ENCODE measurements at regions not wholly inside any gene's neighbourhood (a gene's known extent, or its start where the extent isn't known, plus 50 kb on each side); places are given as distances from the start of the nearest gene placed in this dataset.

DNA sequence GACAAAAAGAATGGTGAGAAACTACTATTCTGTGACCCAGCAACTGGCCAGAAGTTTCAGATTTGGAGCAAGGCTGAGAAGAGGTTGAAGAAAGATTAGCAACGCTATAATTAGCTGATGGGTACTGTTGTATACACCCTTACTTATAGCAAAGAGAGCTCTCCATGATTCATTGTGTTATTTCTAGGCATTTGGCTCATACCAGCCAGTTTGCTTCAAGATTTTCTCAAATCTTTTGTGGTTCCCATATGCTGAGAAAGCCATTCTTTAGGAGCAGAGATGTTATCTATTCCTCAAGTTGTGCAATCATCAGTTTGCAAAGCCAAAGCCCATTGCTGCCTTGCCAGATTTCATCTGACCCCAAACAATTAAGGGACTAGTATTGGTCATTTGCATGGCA is 179.4 kb downstream of the ETS1 start:
- no peak for DNase-seq (ENCODE audit: low spot score)

DNA sequence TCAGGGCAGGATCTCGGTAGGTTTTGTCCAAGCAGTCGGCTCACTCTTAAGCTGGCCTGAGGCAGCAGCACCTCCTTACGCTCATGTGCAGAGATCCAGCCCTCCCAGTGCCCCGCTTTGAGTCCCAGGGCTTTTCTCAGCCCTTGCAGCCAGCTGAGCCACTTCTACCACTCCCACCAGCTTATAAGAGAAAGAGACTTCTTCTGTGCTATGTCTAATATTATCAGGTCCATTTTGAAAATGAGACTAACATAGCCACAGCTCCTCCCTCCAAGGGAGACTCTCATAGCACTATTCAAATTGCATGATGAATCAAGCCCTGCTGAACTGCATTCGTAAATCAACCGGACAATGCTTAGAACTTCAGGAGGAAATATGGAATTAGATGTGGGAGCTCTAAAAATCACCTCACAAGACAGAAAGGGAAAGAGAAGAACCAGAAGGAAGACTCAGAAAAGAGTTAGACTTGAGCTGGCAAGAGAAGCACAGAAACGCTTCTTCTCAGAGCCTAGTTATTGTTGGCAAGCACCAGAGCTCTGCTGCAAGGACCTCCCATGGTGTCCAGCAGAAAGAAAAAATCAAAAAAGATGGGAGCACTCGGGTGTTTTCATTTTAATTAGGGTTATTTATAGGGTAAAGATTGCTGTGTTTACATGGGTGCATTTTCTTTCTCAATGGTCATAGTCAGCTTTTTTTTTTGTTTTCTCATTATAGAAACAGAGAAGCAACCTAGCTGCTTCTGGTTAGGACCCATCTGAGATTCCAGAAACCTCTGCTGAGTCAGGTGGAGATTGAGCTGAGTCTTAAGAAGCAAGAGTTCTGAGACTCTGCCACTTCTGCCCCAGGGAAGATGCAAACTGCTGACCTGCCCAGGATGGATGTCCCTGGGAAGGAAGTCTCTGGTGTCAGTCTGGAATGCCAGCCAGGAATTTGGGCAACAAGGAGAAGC is 181.4 kb downstream of the ETS1 start:
- DNase-seq (ENCODE audit: low spot score): no peak

DNA sequence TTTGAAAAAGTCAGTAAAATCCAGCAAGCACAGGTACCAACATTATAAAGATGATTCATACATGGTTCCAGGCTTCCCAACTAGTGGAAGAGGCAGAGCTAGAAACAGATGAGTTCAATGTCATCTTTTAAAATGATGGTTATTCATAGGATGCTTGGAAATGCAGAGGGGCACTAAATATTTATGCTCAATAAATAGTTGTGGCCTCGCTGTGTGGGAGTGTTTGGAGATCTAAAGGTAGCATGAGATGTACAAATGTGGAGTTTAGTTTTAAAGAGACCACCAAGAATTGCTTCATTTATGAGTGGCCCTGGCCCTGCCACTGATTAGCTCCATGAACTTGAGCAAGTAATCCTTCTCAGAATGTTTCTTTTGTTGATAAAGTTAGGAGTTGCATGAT is 182.2 kb downstream of the ETS1 start:
- no peak for DNase-seq (ENCODE audit: low spot score)

DNA sequence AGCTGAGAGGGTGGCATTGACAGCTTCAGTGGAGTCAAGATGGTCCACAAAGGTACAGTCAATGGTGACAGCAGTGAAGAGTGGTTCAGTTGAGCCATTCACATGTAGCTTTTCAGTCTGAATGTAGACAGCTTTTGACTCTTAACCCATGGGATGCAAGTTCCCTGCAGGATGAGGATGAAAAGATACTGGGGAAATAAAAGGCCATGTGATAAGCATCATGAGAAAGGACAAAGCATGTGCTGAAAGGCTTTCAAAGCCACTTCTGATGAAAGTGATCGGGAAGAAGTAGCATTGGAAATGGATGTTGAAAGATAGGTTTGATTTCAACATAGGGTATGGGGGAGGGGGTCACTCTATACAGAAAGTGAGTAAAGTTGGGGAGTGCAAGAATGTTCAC is 182.9 kb downstream of the ETS1 start:
- no peak for DNase-seq (ENCODE audit: low spot score)

DNA sequence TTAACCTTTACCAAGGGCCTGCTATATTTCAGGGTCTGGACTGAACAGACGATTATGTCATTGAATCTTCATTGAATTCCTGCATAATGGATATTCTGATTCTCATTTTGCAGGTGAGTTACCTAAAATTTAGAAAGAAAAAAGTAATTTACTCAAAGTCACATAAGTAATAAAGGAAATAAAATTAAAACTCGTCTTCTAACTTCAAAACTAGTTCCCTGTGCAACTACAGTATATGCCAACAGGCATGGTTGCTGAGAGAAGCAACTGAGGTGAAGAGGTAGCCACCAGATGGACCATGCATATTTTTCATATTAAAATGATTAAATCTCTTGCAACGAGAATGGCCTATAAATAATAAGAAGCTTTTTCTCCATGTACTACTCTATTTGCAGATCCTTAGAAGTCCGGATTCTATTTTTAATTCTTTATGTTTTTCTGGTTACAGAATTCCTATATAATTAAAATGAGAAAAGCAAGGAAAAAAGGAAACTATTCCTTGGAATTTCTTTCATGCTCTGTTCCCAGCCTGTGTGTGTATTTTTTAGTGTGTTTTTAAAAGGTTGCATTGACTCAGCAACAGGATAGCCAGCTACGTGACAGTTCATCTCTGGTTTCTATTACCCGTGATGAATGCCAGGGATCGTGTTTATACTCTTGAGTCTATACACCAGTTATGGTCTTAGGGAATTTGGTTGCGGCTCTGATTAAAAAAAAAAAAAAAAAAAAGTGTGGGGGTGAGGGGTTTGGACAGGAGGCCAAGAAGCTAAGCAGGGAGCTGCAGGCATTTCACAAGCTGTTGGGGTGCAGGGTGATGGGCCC is 186.8 kb downstream of the ETS1 start:
- DNase-seq (ENCODE audit: low spot score): no peak

DNA sequence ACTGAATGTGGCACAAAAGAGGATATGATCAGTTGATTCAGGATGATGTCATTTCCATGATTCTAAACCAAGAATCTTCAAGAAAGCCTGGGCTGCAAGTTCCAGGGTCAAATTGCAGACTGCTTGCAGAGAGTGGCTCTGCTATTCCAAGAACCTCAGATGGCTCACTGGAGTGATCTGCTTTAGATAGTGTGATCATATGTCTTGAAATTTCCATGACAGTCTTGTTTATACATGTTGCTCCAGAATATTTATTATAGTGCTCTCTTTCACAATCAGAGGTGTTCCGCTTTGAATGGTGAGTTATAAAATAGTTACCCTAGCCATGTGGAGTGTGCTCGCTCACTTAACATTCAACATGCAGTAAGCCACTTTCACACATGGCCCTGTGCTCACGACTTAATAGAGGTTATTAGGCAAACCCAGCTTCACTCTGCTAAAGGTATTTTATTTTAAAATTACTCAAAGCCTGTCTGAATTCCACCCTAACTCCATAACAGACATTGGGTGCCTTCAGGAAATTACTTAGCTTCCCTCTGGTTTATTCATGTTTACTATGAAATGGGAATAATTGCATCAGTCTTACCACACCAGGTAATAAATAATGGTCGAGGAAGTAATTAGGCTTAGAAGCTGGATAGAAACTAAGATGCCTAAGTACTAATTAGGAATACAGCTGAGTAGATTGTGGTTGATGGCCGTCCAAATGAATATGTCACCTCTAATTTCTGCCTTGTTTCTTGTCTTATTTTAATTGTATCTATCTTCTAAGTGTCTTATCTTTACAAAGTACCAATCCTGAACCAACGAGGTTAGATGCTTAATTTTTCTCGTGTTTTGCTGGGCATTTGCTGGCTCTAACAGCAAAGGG is 187.9 kb downstream of the ETS1 start:
- peak; percentile 36 for DNase-seq (ENCODE audit: low spot score)

DNA sequence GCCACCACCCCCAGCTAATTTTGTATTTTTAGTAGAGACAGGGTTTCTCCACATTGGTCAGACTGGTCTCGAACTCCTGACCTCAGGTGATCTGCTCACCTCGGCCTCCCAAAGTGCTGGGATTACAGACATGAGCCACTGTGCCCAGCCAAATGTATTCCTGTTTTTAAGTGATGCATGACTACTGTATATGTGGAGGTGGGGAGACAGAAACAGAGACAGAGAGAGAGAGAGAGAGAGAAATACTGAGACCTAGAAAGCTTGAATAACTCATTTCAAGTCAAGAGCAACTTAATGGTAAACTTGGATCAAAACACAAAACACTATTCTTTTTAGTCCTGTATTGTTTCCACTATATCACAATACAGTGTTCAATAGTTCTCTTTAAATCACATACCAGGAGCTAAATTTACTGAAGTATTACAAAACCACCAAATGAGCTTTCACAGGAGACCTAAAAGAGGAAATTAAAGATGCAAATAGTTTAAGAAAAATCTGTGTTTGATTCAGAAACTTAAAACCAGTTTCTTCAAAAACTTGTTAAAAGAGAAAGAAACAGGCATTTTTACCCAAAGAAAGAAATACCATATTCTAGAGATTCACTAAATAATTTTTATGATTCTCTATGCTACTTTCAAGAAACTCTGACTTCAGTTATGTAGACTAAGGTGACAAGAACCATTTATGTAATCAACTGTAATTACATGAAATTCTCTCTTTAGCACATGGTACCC is 188.7 kb downstream of the ETS1 start:
- no peak for DNase-seq (ENCODE audit: low spot score)

DNA sequence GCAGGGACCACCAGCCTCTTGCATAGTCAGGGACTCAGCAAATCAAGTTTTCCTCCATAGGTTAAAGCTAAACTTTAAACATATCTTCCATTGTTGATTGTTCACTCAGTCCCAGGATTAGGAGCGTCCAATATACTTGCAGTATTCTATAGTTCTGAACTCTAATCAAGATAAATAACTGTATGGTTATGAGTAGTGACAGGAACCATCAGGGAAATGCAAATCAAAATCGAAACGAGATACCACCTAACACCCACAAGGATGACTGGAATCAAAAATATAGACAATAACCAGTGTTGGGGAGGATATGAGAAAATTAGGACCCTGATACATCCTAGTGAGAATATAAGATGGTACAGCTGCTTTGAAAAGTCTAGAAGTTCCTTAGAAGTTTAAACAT is 190.0 kb downstream of the ETS1 start:
- DNase-seq (ENCODE audit: low spot score): no peak

DNA sequence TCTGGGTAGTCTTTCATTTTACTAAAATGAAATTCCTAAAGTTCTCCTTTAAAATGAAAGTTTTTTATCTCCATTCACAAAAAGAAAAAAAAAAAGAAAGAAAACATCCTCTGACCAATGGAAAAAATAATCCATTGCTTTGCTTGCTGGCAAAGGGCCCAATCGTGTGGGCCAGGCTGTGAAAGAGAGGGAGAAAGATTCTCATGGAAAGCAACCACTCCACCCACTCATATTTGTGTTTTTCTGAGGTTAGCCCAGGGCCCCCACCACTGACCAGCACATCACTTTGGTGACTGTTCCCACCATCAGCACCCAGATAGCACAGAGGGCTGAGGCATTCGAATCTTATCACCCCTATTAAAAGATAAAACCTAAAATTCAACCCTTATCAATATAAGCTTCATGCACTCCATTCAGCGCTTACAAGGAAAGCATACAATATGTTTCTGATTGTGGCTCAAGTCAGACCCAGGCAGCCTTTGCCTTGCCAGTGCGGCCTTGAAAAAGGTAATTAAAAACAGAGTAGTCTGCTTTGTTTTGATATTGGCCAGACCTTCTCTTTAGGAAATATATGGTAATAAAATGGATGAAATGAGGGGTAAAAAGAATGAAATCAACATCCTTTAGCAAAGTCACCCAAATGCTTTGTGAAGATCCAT is 192.8 kb downstream of the ETS1 start:
- DNase-seq (ENCODE audit: low spot score): no peak

DNA sequence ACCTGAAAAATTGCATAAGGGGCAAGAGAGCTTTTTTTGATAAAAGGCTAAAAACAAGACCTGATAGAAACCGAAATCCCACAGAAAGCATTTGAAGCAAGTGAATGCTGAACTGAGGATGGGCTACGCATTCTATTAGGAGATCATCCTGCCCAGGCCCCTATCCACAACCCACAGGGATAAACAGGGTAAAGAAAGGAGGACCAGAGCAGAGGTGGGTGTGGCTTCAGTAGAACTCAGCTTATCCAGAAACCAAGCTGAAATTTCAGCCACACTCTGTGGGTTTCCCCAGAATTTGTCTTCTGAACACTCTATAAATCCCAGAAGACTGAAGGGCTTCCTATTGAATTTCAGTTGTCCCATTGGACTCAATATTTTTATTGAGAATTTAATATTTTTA is 195.1 kb downstream of the ETS1 start:
- no peak for DNase-seq (ENCODE audit: low spot score)

DNA sequence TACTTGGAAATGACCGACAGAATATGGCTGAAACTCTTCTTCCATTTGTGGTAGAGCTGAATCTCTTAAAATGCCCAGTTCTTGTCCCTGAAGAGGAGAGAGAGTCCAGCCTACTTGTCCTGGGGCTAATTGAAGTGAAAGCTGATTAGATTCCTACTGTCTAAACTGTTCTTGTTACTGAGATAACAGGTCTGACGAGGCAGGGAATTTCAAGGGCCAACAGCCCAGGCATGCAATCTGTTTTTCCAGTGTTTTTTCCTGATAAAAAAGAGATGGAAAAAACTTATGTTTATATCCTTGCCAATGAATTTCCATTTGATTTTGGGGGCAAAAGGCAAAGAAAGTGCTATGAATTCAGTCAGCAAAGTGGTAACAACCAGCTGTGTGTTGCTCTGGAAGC is 195.5 kb downstream of the ETS1 start:
- no peak for DNase-seq (ENCODE audit: low spot score)

DNA sequence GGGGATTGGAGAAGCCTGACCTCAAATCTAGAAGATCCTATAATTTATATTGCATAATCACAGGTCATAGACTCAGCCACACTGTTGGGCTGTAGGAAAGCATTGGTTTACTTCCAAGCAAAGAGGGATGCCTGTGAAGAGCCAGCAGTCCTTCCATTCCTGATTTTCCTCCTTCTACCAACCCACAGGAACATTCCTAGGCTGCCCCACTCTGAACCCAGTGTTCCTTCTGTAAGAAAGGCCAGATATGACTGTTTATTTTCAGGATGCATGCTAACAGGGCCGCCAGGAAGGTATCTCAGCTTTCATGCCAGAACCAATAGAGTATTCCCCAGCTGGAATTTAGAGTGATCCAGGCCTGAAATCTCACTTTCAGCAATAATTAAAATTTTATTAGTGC is 197.1 kb downstream of the ETS1 start:
- no peak for DNase-seq (ENCODE audit: low spot score)

DNA sequence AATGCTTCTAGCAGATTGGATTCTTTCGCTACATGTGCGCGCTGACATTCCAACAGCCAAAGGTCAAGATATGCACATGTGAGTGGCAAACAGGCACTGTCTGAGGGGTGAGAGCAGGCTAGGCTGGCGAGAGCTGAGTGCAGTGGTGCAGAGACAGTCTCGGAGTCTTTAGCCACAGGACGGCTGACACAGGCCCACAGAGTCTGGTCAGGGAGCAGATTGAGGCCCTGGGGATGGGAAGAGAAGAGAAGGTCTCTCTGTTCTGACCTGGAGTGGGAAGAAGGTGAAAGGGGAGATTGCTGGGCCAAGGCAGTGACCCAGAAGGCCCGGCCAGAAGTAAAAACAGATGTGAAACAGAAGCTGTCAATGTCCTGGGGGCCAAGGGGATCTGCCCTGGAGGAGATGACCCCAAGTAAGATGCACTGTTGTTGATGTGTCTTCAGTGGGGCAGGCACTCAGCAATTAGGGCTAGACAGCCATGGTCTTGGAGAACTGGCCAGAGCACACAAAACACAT is 197.8 kb downstream of the ETS1 start:
- DNase-seq (ENCODE audit: low spot score): no peak

DNA sequence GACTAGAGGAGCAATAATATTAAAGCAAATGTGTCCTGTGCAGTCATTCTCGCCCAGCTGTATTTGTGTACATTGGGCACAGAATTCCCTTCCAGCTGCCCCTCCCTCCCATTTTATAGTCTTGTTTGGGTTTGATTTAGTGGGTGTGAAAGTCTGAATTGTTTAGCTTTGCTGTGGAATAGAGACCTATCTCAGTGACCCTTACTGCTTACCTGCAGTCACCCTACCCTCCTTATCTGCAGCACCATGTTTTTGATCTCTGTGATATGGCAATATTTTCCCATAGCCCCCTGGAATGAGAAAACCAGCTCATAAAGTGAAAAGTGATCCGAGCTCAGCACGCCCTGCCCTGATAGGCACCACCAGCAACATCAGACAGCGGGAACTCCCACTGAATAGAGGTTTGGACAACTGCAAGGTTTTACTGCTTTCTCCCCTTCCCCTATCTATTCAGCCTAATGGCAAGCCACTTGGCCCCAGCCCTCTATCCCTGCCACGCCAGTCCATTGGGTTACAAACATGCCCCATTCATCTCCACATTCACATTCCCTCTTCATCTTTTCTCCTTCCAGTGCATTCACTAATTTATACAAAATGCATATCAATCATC is 199.0 kb downstream of the ETS1 start:
- no peak for DNase-seq (ENCODE audit: low spot score)

DNA sequence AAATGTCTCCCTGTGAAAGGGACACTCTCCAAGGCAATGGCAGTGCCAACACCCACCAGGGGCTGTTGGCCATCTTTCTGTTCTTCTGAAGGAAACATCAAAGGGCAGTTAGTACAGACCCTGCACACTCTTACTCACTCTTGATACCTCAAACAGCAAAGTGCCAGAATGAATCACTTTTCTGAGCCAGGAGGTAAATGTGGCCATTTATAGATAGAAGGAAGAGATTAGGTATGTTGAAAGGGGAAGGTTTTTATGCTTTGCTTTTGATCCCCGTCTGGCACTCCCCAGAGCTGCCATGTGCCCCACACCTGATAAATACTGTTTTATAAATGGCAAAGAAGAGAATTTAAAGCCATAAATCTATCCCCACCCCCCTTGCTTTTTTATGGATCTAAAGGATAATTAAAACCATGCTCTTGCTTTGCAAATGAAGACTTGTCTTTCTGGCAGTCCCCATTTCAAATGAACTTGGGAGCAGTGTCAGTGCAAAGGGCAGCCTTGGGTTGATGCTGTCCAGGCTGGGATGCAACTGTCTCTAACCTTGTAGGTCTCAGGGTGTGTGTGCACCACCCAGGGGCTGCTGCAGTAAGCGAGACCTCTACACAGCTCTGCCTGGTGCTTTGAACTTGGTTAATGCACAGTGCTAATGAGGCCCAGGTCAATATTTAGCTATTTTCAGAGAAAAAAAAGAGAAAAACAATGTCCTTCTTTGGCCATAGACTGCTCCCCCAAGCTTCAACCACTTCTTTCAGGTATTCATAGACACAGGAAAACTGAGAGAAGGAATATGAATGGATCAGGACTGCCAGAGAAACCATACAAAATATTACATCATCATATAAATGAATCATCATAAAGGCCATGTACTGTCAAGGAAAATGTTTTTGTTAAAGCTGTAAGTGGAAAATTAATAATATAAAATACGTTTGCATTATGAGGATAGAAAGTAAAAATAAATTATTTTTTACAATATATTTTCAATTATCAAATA is 207.5 kb downstream of the ETS1 start:
- DNase-seq (ENCODE audit: low spot score): no peak

DNA sequence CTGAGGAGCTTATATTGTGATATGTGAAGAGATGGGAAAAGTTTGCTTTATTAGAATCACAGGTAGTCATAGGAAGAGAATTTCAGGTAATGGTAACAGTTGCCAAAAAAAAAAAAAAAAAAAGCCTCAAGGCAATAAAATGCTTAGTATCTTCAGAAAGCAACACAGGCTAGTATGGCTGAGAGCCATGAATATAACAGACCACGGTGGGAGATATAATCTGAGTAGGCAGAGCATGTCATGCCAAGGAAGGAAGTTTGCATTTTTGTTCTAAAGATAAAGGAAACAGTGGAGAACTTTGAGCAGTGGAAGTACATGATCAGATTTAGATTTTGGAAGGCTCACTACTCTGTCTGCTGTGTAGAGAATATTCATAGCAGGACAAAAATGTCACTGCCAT is 211.4 kb downstream of the ETS1 start:
- no peak for DNase-seq (ENCODE audit: low spot score)

DNA sequence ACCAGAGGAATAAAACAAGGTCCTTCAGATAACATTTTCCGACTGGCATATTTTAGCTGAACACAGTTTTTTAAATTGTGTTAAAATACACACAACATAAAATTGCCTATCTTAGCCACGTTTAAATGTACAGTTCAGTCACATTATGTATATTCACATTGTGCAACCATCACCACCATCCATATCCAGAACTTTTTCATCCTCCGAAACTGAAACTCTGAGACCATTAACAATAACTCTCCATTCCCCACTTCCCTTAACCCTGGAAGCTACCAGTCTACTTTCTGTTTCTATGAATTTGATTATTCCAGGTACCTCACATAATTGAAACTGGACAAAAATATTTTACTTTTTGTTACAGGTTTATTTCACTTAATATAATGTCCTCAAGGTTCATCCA is 213.3 kb downstream of the ETS1 start:
- DNase-seq (ENCODE audit: low spot score): no peak

DNA sequence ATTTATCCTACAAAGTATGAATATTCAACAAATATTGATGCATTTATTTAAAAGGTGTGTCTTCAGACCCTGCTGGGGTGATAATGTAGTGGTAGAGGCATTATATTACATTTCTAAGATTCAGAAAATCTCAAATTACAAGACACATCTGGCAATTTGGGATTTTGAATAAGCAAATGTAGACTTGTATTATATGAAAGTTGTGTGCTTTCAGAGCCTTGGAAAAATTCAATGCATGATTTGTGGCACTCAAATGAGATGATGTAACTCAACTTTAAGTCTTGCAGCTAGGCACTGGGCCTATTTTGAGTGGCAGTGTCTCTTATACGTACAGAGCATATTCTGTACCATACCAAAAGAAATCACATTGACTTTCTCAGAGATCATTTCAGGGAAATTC is 214.4 kb downstream of the ETS1 start:
- no peak for DNase-seq (ENCODE audit: low spot score)

DNA sequence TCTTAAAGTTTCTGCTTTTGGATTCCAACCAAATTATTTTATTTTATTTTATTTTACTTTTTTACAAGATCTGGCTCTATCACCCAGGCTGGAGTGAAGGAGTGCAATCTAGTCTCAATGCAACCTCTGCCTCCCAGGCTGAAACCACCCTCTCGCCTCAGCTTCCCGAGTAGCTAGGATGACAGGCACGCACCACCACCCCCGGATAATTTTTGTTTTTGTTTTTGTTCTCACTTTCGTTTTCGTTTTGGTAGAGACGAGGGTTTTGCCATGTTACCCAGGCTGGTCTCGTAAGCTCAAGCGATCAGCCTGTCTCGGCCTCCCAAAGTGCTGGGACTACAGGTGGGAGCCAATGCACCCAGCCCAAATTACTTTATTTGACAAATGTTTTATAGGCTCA is 219.8 kb downstream of the ETS1 start:
- DNase-seq (ENCODE audit: low spot score): no peak

All from RKO (cell line).